ENCODE measurements at regions not wholly inside any gene's neighbourhood (a gene's known extent, or its start where the extent isn't known, plus 50 kb on each side); places are given as distances from the start of the nearest gene placed in this dataset.

DNA sequence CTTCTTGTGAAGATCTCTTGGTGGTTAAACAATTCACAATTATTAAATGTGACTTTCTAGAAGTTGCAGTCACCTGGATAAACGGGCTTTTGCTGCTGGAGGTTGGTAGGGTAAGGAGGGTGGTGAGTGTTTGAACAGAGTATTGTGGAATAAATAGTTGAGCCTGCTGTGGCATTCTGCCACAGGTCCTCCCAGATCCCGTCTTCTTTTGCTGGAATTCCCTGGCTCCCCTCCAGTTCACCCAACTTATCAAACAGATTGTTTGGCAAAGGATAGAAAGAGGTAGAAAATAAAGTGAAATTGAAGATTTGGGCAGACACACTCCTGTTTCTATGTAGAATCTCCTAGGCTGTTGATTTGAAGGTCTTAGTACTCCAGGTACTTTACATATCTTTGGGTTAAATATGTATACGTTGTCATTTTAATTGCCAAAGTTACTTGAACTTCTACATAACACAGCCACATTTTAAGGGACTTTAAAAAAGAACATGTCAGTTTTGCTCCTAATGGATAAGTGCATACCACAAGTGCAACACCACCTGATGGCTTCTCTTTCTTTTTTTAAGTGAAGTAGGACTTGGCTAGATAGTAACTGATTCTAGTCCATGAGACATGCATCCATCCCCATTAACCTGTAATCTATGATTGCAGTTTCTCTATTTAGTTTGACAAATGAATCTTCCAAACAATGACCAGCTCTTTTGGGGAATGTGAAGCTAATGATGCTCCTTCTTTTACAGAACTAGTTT is 83.0 kb downstream of the ARL4A start:
- no peak overlapping the region for H3K4me3 ChIP-seq (ENCODE audit: low read depth, low read length)
- no peaks in the 10 kb centered on the region for H3K27me3 ChIP-seq (ENCODE audit: insufficient read depth, low read depth, severe bottlenecking)
- no peaks in the 10 kb centered on the region for H3K9me3 ChIP-seq (ENCODE audit: severe bottlenecking)
- no peak for DNase-seq
- H3K36me3 ChIP-seq, result no peaks in the 10 kb centered on the region
- no peak overlapping the region for H3K27ac ChIP-seq
- TF ChIP-seq CTCF (IDR thresholded peaks at IDR 0.05; ENCODE audit: low read depth, low read length), result no peak

DNA sequence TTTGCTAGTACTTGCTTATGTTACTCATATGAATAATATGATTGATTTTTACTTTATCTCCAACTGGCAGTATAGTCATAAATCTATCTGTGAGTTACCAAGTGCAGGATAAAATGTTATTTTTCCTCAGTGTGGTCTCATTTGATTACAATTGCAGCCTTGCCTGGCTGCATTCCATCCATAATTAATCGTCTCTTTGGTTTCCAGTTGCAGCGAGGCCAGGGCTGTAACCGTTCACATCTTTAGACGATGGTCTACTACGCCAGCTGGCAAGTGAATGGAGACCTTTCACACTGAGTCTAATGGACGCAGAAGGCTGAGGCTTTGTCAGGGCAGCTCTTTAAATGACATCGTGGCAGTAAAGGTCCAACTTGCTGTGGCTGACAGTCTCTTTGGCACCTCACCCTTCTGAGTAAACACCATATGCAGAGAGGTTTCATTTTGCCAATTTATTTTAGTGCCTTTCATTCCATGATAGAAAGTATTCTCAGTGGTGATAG is 84.0 kb downstream of the ARL4A start:
- no peaks in the 10 kb centered on the region for H3K27me3 ChIP-seq (ENCODE audit: insufficient read depth, low read depth, severe bottlenecking)
- DNase-seq, result no peak
- H3K9me3 ChIP-seq (ENCODE audit: severe bottlenecking), result no peaks in the 10 kb centered on the region
- no peak for TF ChIP-seq CTCF (IDR thresholded peaks at IDR 0.05; ENCODE audit: low read depth, low read length)
- no peak overlapping the region for H3K4me3 ChIP-seq (ENCODE audit: low read depth, low read length)
- H3K27ac ChIP-seq, result no peak overlapping the region
- no peaks in the 10 kb centered on the region for H3K36me3 ChIP-seq

GRCh38 chr7:12772768-12773167 is 85.3 kb downstream of the ARL4A start:
- Histone ChIP-seq H3K27me3 (ENCODE audit: insufficient read depth, low read depth, severe bottlenecking) (no peaks in the 10 kb centered on the region), H3K9me3 (ENCODE audit: severe bottlenecking) (no peaks in the 10 kb centered on the region), H3K27ac (no peak overlapping the region), H3K4me3 (ENCODE audit: low read depth, low read length) (no peak overlapping the region), H3K36me3 (no peaks in the 10 kb centered on the region)
- TF ChIP-seq CTCF (IDR thresholded peaks at IDR 0.05; ENCODE audit: low read depth, low read length), result no peak
- DNase-seq, result no peak

- DNase-seq, result no peak
- no peaks in the 10 kb centered on the region for H3K27me3 ChIP-seq (ENCODE audit: insufficient read depth, low read depth, severe bottlenecking)
- H3K9me3 ChIP-seq (ENCODE audit: severe bottlenecking), result no peaks in the 10 kb centered on the region
- no peak overlapping the region for H3K27ac ChIP-seq
- no peak overlapping the region for H3K4me3 ChIP-seq (ENCODE audit: low read depth, low read length)
- H3K36me3 ChIP-seq, result no peaks in the 10 kb centered on the region
- no peak for TF ChIP-seq CTCF (IDR thresholded peaks at IDR 0.05; ENCODE audit: low read depth, low read length)
These were observed 89.8 kb downstream of the ARL4A start for GRCh38 chr7:12777257-12777656.

- H3K9me3 ChIP-seq (ENCODE audit: severe bottlenecking), result no peaks in the 10 kb centered on the region
- H3K4me3 ChIP-seq (ENCODE audit: low read depth, low read length), result no peak overlapping the region
- H3K36me3 ChIP-seq, result no peaks in the 10 kb centered on the region
- TF ChIP-seq CTCF (IDR thresholded peaks at IDR 0.05; ENCODE audit: low read depth, low read length), result no peak
- no peak overlapping the region for H3K27ac ChIP-seq
- H3K27me3 ChIP-seq (ENCODE audit: insufficient read depth, low read depth, severe bottlenecking), result no peaks in the 10 kb centered on the region
- DNase-seq, result no peak
These were observed 92.5 kb downstream of the ARL4A start for GRCh38 chr7:12779947-12780346.

Measured in WERI-Rb-1 (cell line).